GM21576 (cell line): ENCODE measurements at regions not wholly inside any gene's neighbourhood (a gene's known extent, or its start where the extent isn't known, plus 50 kb on each side); places are given as distances from the start of the nearest gene placed in this dataset.

Experiments
- ATAC-seq: cut with Tn5 transposase; IDR thresholded peaks from one replicate; pipeline ENCODE4 v1.9.1; 2021; ENCODE audit warnings: mild to moderate bottlenecking, moderate library complexity; ENCODE audit not compliant: unreplicated experiment

DNA sequence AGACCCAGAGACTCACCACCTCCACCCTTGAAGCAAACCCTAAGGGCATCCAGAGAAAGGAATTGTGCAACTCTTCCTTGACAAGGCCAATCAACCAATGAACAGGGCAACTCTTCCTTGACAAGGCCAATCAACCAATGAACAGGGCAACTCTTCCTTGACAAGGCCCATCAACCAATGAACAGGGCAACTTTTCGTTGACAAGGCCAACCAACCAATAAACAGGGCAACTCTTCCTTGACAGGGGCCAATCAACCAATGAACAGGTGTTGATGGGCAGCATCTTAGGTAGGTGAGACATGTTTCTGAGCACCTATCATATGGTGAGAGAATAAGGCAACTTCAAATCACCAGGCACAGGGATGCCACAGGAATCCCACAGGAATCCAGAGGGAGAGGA lies 181.5 kb upstream of the RNF32 start:
- ATAC-seq, result no peak

- no peak for ATAC-seq
Observed at GRCh38 chr7:156458011-156458410, 182.6 kb upstream of the RNF32 start.

GRCh38 chr7:156456503-156457115 lies 184.0 kb upstream of the RNF32 start:
- ATAC-seq, result no peak

DNA sequence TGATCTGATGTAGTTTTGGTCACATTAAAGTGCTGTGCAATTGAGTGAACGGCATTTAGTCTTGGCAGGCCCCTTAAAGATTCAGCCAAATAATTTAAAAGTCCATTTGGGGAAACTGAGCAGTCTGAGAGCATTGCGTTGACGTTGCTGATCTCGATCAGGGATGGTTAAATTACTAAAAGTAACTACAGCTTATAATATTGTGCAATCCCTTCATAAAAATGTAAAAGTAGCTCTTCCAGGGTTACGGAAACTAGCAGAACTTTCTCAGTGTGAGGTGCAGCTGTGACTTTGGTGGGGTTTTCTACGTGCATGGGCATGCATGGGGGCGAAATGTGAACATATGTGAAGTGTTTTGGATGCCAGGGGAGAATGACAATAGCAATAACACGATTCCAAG lies 184.5 kb upstream of the RNF32 start:
- ATAC-seq, result no peak

DNA sequence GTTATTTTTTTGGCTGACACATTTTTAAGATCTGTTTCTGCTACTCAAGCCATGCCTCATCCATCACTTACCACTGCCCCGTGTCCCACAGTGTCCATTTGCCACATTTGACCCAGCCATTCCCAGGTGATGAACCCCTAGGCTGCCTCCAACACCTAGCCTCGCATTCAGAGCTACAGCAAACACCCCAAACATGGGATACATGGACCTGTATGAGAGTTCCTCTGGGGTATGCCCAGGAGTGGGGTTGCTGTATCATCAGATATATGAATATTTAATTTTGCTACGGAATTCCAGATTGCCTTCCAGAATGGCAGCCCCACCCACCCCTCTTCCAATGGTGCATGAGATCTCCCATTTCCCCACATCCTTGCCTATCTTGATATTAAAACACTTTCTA lies 190.1 kb upstream of the RNF32 start:
- ATAC-seq, result no peak

DNA sequence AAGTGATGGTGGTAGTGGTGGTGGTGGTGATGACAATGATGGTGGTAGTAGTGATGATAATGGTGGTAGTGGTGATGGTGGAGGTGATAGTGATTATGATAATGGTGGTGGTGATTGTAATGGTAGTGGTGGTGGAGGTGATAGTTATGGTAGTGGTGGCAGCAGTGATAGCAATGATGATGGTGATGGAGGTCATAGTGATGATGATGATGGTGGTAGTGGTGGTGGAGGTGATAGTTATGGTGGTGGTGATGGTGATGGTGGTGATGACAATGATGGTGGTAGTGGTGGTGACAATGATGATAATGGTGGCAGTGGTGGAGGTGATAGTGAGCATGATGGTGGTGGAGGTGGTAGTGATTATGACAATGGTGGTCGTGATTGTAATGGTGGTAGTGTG lies 191.7 kb upstream of the RNF32 start:
- ATAC-seq, result no peak

DNA sequence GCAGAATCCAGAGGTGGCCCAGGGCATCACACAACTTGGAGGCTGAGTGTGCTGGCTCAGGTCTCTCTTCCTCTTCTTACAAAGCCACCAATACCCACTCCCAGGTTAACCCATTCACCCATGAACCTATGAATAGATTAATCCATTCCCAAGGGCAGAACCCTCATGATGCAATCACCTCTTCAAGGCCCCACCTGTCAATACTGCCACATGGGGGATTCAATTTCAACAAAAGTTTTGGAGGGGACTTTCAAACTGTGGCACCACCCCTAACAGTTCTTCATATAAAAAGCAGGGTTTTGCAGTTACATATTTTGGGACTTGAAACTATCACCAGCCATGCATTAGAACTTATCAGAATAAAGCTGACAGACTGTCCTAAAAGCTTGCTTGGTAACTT lies 193.6 kb upstream of the RNF32 start:
- no peak for ATAC-seq

DNA sequence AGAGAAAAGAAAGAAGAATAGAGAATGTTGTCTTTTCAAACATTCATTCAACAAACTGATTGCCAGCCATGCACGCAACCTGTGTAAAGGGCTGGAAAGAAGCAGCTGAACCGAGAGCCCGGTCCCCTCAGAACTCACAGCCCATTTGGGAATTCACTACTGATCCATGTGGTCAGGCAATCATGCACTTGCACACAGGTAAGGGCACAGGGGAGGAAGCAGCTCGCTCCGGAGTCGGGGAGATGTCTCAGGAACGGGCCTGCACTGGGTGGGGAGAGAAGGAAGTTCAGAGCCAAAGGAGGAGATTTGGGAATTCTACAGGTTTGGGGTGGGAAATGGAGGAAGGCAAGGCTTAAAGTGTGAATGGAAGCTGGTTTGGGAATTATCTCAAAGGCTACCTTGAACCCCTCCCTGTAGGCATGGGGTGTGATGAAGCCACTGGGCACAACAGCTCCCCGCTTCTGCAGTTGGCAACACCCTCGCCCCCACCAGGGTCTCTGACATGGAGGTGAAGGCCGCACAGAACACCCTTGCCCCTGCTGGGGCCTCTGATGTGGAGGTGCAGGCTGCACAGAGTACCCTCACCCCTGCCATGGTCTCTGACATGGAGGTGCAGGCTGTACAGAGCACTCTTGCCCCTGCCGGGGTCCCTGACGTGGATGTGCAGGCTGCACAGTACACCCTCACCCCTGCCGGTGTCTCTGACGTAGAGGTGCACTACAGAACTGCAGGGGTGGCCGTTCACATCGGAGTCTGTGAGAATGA lies 194.4 kb upstream of the RNF32 start:
- ATAC-seq, result no peak

DNA sequence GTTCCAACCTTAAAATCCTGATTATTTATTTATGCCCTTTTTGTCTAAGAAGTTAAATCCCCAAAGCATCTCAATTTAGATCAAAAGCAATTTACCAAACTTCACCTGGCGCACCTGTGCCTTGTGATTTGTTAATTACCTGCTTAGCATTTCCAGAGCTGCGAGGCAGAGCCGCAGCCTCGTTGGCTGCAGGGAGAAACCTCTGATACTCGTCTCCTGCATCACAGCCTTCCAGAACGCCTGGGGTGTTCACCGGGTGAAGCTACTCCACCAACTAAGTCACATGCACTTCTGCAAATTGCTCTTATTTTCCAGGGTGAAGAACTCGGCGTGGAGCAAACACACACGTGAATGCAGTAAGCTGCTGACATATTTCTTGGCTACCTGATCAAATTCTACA lies 198.1 kb upstream of the RNF32 start:
- ATAC-seq, result no peak

- ATAC-seq, result no peak
Observed at GRCh38 chr7:156440456-156440855, 200.1 kb upstream of the RNF32 start.

GRCh38 chr7:156438011-156438410 lies 202.6 kb upstream of the RNF32 start:
- no peak for ATAC-seq

- no peak for ATAC-seq
Observed at GRCh38 chr7:156437021-156437614, 203.5 kb upstream of the RNF32 start.

- ATAC-seq, result no peak
Observed at GRCh38 chr7:156435486-156436231, 204.9 kb upstream of the RNF32 start.

GRCh38 chr7:156434706-156435105 lies 205.9 kb upstream of the RNF32 start:
- ATAC-seq, result no peak

- ATAC-seq, result no peak
Observed at GRCh38 chr7:156432018-156432417, 208.6 kb upstream of the RNF32 start.

GRCh38 chr7:156430109-156430508 lies 210.5 kb upstream of the RNF32 start:
- no peak for ATAC-seq

DNA sequence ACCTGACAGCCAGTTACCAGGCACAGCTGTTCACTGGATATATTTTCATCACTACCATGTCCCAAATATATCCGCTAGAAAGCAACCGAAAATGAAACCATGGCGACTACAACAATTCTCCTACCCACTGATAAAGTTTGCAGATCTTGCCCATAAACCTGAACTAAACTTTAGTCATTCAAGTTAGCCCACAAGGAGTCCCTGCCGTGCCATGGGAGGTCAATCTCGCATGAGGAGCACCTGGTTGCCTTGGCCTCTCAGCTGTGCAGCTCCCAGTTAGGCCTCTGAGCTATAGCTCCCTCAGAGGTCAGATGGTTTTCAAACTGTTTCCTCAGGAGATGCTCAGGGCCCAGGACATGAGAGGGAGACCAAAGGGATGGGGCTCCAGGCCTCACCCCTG lies 211.1 kb upstream of the RNF32 start:
- no peak for ATAC-seq

- ATAC-seq, result no peak
Observed at GRCh38 chr7:156423876-156424275, 216.7 kb upstream of the RNF32 start.

DNA sequence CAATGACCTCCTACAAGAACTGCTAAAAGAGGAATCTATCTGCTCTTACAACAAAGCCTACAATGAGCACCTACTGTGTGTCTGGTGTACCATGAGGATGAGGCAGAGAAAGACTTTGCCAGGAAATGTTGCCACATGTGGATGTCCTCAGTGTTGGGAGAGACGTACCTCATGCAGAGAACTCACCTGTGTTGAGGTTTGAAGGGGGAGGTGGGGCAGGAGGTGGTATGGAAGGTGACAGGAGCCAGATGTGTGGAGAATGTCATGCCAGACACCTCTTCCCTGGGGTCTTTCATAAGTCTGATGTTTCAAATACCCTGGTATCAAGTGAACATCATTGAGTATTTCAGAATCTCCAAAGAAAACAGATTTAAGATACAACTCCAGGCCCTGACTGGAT lies 220.1 kb upstream of the RNF32 start:
- no peak for ATAC-seq

- ATAC-seq, result no peak
Observed at GRCh38 chr7:156419782-156420181, 220.8 kb upstream of the RNF32 start.

DNA sequence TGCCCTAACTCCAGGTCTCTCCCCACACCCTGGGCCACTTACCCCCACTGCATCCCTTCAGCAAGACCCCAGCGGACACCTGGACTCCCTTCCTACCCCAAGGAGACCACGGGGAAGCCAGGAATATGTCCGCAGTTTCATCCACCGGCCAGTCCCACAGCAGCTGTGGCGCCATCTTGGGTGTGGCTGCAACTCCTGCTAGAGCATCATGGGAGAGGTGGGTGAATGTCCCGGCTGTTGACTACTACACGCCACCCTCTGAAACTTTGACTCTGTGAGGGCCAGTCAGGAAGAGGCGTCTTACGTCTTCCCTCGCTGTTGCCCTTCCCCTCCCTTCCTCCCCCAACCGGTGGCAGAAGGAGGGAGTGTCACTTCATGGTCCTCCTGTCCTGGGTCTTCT lies 238.3 kb upstream of the RNF32 start:
- no peak for ATAC-seq

DNA sequence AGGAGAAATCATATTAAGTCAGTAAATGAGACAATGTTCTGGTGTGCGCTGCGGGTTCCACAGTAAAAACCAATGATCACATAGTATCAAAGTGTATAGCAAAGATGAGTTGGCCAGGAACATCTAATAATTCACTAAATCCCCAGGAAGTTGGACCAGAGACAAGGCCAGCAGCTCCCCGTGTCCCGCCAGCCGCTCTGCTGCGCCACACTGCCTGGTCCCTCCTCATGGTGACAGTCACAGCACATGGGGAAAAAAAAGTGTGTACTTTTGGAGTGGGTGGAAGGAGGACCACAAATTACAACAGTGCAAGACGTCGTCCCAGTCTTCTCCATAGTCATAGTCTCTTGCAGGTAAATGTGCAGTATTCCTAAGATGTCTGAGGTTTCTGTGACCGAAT lies 239.0 kb upstream of the RNF32 start:
- ATAC-seq, result no peak
